ENCODE measurements at regions not wholly inside any gene's neighbourhood (a gene's known extent, or its start where the extent isn't known, plus 50 kb on each side); places are given as distances from the start of the nearest gene placed in this dataset.

DNA sequence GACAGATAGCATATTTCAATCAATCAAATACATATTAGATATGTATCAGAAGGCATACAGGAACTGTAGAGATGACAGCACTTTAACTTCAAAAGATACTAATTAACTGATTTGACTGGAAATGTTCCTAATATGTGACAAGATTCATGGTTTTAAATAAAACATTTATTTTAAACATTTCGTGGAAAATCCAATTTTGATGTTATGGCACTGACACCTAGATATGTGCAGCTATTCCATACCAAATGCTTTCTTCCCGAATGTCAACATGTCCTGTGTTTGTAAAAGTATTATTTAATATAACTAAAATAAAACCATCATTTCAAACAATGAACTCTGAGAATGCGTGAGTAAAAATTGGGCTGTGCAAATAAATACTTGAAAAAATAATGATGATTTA, 1209.3 kb downstream of the NSUN3 start:
- no peak for DNase-seq (ENCODE audit: low read depth)
- no peak overlapping the region for H3K4me3 ChIP-seq (ENCODE audit: low read length)
- TF ChIP-seq CTCF (IDR thresholded peaks at IDR 0.05; ENCODE audit: insufficient read depth, low read depth, low read length, missing control alignments), result no peak

- no peak for TF ChIP-seq CTCF (IDR thresholded peaks at IDR 0.05; ENCODE audit: insufficient read depth, low read depth, low read length, missing control alignments)
- no peak overlapping the region for H3K4me3 ChIP-seq (ENCODE audit: low read length)
Observed at GRCh38 chr3:95272781-95273180, 1209.9 kb downstream of the NSUN3 start.

GRCh38 chr3:95277613-95278012, 1214.8 kb downstream of the NSUN3 start:
- DNase-seq (ENCODE audit: low read depth), result no peak
- TF ChIP-seq CTCF (IDR thresholded peaks at IDR 0.05; ENCODE audit: insufficient read depth, low read depth, low read length, missing control alignments), result no peak
- H3K4me3 ChIP-seq (ENCODE audit: low read length), result no peak overlapping the region

More at GRCh38 chr3:95272781-95273180, 1209.9 kb downstream of the NSUN3 start:
- no peak for DNase-seq (ENCODE audit: low read depth)

- peak; percentile 13 for DNase-seq (ENCODE audit: low read depth)
- no peak for TF ChIP-seq CTCF (IDR thresholded peaks at IDR 0.05; ENCODE audit: insufficient read depth, low read depth, low read length, missing control alignments)
- no peak overlapping the region for H3K4me3 ChIP-seq (ENCODE audit: low read length)
Observed at GRCh38 chr3:95280711-95281352, 1218.0 kb downstream of the NSUN3 start.

GRCh38 chr3:95289295-95289694, 1226.4 kb downstream of the NSUN3 start:
- DNase-seq (ENCODE audit: low read depth), result no peak
- H3K4me3 ChIP-seq (ENCODE audit: low read length), result no peak overlapping the region
- no peak for TF ChIP-seq CTCF (IDR thresholded peaks at IDR 0.05; ENCODE audit: insufficient read depth, low read depth, low read length, missing control alignments)

GRCh38 chr3:95297581-95297980, 1234.7 kb downstream of the NSUN3 start:
- no peak overlapping the region for H3K4me3 ChIP-seq (ENCODE audit: low read length)
- DNase-seq (ENCODE audit: low read depth), result peak; percentile 47
- TF ChIP-seq CTCF (IDR thresholded peaks at IDR 0.05; ENCODE audit: insufficient read depth, low read depth, low read length, missing control alignments), result no peak

- peak; percentile 78 for DNase-seq (ENCODE audit: low read depth)
- no peak for TF ChIP-seq CTCF (IDR thresholded peaks at IDR 0.05; ENCODE audit: insufficient read depth, low read depth, low read length, missing control alignments)
Observed at GRCh38 chr3:95302044-95302443, 1239.2 kb downstream of the NSUN3 start.

More at GRCh38 chr3:95302044-95302443, 1239.2 kb downstream of the NSUN3 start:
- H3K4me3 ChIP-seq (ENCODE audit: low read length), result no peak overlapping the region

Measured in epithelial cell of esophagus (primary cell).